HG02973 (cell line): ENCODE measurements at regions not wholly inside any gene's neighbourhood (a gene's known extent, or its start where the extent isn't known, plus 50 kb on each side); places are given as distances from the start of the nearest gene placed in this dataset.

Experiments used
- ATAC-seq: cut with Tn5 transposase; IDR thresholded peaks from one replicate; pipeline ENCODE4 v1.9.1; 2021; ENCODE audit warnings: moderate library complexity; ENCODE audit not compliant: unreplicated experiment

DNA sequence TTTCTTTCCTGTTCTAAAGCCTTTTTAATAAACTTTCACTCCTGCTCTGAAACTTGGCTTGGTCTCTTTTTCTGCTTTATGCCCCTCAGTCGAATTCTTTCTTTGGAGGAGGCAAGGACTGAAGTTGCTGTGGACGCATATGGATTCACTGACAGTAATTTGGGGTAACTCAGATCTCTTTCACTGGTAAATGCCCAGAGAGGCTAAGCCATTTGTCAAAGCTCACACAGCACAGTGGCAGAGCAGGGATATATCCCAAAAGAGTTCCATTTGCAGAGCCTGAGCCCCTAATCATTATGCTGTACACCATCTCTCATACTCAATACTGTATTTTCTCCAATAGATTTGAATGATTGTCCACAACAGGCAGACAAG, 72.3 kb upstream of the GALNT15 start:
- no peak for ATAC-seq

DNA sequence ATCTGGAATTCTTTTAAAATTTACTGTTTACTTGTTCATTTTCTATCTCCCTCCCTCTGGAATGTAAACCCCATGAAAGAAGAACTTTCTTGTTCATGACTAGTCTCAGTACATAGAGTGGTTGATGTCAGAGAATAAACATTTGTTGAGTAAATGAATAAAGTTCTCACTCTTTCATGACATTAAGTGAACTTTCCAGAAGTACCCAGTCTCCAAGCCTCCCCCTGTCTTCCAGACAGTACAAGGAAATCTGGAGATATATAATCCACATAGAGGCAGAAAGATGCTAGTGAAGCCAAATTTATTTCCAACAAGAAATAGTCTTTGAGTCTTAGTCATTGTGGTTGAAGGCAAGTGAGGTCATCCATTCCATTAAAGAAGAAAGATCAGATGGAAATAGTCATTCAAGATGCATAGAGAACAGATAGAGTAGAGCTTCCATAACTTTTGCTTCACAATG, 71.5 kb upstream of the GALNT15 start:
- ATAC-seq, result no peak

DNA sequence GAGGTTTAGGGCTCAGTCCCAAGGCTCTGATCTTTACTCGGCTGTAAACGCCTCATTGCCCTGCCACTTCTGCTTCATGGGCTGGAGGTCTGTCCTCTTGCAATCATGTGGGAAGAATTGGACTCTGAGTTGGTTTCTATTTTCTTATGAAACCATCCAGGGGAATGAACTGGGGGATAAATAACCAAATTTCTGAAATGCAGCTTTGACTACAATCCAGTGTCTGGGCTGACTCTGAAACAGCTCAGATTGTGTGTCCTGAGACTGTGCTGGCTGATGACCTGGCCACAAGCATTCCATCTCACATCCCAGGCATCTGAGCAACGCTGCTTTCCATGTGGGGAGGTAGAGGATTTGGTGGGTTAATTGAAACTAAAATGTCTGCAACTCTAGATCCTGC, 71.0 kb upstream of the GALNT15 start:
- no peak for ATAC-seq

DNA sequence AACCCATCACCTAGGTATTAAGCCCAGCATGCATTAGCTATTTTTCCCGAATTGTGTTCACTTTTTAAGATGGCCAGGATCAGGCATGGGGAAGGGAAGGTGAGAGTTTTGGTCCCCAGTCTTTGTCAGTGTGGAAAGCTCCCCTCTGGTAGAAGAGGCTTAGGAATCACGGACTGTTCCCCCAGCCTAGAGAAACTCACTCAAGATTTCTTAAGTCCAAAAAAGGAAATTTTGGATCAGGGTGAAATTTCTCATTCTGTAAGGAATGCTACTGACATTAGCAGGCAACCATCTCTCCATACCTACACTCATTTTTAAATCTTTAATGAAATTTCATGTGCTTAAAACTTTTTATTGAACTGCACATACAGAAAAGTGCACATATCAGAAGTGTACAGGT, 70.3 kb upstream of the GALNT15 start:
- no peak for ATAC-seq

DNA sequence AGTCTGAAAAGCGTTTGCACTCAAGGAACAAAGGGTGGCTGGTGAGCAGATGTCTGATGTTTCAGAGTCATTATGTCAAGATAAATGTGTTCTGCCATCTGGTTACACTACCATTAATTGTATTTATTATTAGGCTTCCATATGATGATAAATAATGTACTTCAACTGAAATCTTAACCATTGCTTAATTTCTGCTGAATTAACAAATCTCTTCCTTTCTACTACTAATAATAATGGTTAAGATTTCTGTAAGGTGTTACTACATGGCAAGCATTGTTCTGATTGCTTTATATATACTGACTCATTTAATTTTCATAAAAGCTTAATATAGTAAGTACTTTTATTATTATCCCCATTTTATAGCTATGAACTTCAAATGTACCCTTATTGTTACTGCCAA, 68.4 kb upstream of the GALNT15 start:
- ATAC-seq, result no peak

DNA sequence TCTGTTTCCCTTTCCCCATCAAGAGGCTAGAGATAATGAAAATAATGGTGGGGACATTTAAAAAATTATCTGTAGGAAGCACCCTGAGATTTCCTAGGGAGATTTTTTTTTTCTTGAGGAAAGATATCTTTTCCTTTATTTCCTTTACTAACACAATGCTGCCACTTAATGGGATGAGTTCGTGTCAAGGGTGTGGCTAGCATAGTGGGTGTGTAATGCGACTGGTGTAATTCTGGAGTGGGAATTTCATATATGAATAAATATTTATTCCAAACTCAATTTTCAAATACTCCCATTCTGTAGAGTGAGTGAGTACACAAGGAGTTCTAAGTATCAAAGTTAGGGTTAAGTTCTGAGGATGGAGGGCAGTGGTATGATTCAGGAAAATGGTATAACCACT, 66.1 kb upstream of the GALNT15 start:
- ATAC-seq, result no peak

DNA sequence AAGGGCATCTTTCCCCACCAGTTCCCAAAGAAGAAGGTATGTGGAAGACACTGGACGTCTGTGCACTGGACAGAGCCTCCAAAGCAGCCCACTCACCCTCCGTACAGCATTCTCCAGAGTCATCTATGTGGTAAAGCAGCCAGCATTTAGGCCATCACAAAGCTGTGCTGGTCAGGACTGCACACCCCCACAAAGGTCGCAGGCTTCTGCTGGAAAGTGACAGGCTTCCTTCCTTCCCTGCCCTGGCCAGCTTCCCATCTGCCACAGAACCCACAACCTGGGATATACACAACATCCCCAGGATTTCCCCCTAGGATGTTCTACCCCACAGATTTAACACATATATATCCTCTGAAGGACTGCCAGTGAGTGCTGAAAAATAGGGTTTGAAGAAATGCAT, 64.6 kb upstream of the GALNT15 start:
- ATAC-seq, result no peak

DNA sequence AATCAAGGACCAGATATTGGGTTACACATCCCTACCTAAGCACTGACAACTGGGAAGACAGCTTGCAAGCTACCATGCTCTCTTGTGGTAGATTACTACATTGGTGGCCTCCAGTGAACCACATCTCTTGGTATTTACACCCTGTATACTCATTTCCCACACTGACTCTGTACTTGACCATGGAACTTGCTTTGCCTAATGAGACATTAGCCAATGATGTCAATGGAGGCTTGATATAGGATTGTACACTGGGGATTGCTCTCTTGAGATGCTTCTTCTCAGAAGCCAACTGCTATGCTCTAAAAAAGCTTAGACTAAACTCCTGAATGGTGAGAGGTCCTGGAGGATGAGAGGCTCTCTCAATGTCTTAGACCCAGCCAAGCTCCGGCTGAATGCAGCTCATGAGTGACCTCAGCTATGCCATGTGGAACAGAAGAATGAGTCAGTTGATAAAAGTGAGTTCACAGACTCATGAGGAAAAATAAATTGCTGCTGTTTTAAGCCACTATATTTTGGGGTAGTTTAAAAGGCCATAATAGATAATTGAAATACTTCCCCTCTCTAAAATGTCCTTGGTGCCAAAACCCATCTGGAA, 61.5 kb upstream of the GALNT15 start:
- no peak for ATAC-seq

DNA sequence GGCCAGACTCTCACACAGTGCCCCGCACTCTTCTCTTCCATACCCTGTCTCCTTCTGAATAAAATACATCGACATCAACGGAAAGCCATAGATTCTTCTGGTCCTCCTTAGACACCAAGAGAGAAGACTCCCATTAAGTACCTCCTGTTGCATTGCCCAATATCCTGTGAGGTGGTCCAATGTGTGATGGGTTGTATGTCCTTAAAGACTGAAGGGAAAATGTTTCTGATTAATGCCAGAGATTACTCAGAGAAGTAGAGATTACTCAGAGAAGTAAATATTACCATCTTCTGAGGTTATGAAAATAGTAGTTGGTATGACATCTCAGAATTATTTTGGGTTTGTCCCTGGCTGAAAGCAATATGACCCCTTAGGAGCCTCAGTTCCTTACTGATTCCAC, 60.8 kb upstream of the GALNT15 start:
- ATAC-seq, result no peak

DNA sequence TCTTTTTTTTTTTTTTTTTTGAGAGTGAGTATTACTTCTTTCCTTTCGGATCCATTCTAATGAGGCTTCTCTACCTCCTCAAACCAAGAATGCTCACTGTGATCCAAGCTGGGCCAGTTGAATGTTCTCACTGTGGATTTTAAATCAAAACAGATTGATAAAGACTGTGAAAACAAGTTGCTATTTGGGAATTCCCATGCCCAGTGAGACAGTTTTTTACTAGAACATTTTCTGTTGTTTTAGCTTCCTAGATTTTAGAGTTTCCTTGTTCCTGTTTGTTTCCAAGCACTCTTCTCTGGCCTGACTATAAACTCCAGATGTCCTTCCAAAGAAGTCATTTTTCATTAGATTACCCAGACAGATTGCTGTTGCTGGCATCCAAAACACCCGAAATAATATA, 60.1 kb upstream of the GALNT15 start:
- no peak for ATAC-seq

DNA sequence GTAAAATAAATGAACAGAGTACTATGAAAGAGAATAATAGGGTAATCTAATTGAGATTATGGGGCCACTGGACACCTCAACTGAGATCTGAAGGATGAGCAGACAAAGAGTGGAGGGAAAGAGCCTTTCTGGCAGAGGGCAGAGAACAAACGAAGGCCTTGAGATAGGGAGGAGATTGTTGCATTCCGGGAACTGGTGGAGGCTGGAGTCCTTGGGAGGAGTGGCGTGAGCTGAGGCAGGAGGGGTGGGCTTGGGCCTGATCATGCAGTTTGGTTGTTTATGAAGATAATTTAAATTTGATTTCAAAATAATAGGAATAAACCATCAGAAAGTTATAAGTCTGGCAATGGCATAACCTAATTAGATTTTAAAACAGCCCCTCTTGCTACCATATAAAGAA, 59.5 kb upstream of the GALNT15 start:
- ATAC-seq, result no peak

DNA sequence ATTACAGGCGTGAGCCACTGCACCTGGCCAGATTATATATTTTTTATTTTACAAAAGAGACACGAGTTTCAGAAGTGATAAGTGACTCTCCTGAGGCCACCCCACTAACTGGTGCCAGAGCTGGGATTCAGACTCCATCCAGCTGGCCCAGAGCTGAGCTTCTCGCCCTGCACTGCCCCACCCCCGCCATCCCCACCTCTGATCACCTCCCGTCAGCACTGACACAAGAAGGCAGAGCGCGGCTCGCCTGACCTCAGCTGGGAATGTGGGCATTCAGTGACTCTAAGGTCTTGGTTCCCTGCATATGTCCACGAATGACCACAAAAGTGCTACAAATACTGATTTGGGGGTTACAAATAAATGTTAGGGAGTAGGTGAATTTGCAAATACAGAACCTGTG, 56.1 kb upstream of the GALNT15 start:
- no peak for ATAC-seq

DNA sequence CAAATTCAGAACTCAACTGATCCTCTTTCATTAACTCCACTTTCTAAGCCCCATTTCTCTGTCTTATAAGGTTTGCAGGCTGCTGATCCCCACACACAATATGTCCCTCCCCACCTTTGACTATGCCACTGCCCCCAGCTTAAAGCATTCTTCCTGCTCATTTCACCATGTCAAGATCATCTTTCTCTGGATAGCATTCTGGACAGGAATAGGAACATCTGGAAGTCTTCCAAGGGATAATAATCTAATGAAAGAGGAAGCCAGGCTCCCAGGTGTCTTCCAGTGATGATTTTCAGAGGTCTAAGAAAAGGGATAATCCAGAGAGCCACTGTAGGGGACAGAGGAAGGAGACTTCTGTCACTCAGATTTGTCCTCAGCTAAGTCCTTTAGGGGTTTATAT, 54.6 kb upstream of the GALNT15 start:
- no peak for ATAC-seq

DNA sequence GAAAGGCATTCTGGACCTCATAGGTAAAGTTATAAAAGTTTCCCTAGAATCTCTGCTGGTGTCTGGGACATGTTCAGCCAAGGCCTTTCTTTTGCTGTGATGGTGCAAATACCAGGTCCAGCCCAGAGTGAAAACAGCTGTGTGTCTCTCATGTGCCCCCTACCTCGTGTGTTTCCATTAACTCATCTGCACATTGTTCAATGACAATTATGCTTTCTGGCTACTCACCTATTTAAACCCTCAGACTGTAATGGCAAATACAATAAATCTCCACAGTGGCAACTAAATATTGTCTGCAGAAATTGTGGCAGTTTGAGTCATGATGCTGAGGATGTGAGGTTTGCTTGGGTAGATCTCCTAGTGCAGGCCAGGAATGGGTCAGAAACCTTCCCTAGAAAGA, 53.1 kb upstream of the GALNT15 start:
- ATAC-seq, result no peak

DNA sequence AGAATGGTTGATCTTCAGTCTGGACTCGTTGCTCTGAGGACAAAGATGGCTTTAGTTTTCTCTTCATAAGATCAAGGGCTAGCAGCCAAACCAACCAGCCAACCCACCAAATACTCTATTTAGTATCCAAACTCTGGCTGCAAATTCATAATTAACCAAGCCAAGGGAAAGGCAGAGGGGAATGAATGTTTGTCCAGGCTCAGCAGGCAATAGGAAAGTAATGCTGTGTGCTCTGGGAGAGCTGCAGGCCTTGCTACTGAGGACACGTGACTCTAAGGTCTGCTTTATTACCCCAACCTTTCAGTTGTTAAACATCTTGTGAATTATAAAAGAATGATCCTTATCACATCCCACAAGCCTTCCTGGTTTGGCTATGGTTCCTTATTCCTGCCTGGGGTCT, 52.3 kb upstream of the GALNT15 start:
- no peak for ATAC-seq

DNA sequence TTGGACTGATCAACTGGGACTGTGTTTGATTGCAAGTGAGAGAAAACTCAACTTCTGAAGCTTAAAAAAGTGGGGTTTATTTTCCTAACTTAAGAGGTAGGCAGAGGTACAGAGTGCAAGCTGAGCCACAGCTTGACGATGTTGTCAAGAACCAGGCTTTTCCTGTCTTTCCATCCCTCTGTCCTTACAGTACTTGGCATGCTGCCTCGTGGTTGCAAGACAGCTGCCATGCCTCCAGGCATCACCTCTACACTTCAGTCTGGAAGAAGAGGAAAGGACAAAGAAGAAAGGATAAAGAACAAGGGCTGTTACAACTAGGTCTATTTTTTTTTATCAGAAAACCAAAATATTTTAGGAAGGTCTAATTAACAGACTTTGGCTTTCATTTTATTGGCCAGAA, 51.8 kb upstream of the GALNT15 start:
- no peak for ATAC-seq

DNA sequence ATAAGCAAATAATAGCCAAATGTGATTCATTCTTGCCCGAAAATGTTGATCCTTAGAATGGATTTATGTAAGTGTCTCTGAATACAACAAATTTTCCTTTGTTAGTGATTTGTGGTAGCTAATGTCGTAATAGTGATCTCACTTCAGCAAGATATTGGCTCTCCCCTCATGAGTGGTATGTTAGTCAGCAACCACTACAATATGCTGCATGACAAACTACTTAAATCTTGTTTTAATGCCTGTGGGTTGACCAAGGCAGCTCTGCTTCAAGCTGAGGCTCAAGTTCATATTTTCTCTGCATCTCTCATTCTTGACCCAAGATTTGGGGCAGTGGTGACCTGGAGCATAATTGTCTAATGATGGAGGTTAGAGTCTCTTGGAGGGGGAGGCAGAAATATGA, 49.8 kb upstream of the GALNT15 start:
- no peak for ATAC-seq
